Right cardiac atrium (tissue), 5 donors: ENCODE measurements at regions not wholly inside any gene's neighbourhood (a gene's known extent, or its start where the extent isn't known, plus 50 kb on each side); places are given as distances from the start of the nearest gene placed in this dataset.
A peak's percentile ranks its signal among the peaks of the same experiment; 100 is the strongest.

Experiments used
- ATAC-seq, 2 donors: fragments of 200-7000 bp; cut with Tn5 transposase; one replicate each; pipeline versions ENCODE4 v1.8.0 to v1.9.1; 2020; ENCODE audit warnings: moderate library complexity in 2 of 2, mild to moderate bottlenecking in 1 of 2
- DNase-seq, 3 donors: peaks; one replicate each; pipeline ENCODE4 v3.0.0-alpha.2; 2020
- H3K27ac ChIP-seq: one replicate; pipeline ENCODE4 v1.5.1; 2013; ENCODE audit warnings: mild to moderate bottlenecking, low read length, control low read depth, moderate library complexity
- H3K27me3 ChIP-seq: one replicate; pipeline ENCODE4 v1.6.1; 2013; ENCODE audit not compliant: control insufficient read depth, insufficient read depth
- H3K4me1 ChIP-seq: one replicate; pipeline ENCODE4 v1.6.1; 2013; ENCODE audit warnings: low read length; ENCODE audit not compliant: control insufficient read depth, insufficient read depth
- H3K4me3 ChIP-seq: one replicate; pipeline ENCODE4 v1.5.1; 2013; ENCODE audit warnings: low read length, control low read depth
- H3K9me3 ChIP-seq: one replicate; pipeline ENCODE4 v1.6.1; 2013; ENCODE audit warnings: low read length; ENCODE audit not compliant: control insufficient read depth
- WGBS: extraction: QIAGEN DNeasy Blood & Tissue Kit; methylation state at CpG from one replicate; pipeline ENCODE4 v1.1.7; 2013; 5-methylcytosine and 5-hydroxymethylcytosine counted together
- intact Hi-C, 4 donors: fragments of 100-400 bp; cut with DNase I; formaldehyde crosslinking; loops; one replicate each; pipeline versions ENCODE4 v1.11.0 to v1.14.0; 2022 to 2023
- donor health status: healthy with polysubstance abuse.
- donor health status: DM: no; HTN: yes; CAD: no.
- donor health status: DM: no; HTN: no; CAD: no.
- donor health status: DM: no; HTN: yes; CAD: no; lungs with severe emphysema.
- donor health status: DM: yes; HTN: yes; CAD: no.

GRCh38 chr12:45102818-45103217 lies 51.9 kb upstream of the DBX2 start:
- Histone ChIP-seq H3K27me3 (no peaks in the 10 kb centered on the region), H3K4me3 (no peak overlapping the region), H3K9me3 (no peaks in the 10 kb centered on the region), H3K27ac (no peak overlapping the region), H3K4me1 (no peaks in the 10 kb centered on the region)
- 81% methylated on average over 1 of the region's 1 CpG for WGBS
- intact Hi-C loops, result no loop called here
- ATAC-seq, result no peak
- no peak for DNase-seq

DNA sequence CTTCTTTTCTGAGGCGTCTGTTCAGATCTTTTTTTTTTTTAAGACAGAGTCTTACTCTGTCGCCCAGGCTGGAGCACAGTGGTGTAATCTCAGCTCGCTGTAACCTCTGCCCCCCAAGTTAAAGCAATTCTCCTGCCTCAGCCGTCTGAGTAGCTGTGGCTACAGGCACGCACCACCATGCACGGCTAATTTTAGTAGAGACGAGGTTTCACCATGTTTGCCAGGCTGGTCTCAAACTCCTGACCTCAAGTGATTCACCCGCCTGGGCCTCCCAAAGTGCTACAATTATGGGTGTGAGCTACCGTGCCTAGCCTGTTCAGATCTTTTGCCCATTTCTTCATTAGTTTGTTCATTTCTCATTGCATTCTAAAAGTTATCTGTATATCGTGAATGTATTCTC lies 55.1 kb upstream of the DBX2 start:
- ATAC-seq (no peak), DNase-seq (no peak)
- intact Hi-C loops, result no loop called here
- H3K4me1 ChIP-seq, result no peaks in the 10 kb centered on the region
- H3K27me3 ChIP-seq, result no peaks in the 10 kb centered on the region
- no peak overlapping the region for H3K27ac ChIP-seq
- no peaks in the 10 kb centered on the region for H3K9me3 ChIP-seq
- H3K4me3 ChIP-seq, result no peak overlapping the region
- WGBS, result 88% methylated on average over 10 of the region's 10 CpGs

- no peaks in the 10 kb centered on the region for H3K4me1 ChIP-seq
- intact Hi-C loops, result no loop called here
- no peak overlapping the region for H3K27ac ChIP-seq
- no peak overlapping the region for H3K4me3 ChIP-seq
- H3K27me3 ChIP-seq, result no peaks in the 10 kb centered on the region
- 62% methylated on average over 2 of the region's 2 CpGs for WGBS
- DNase-seq (no peak), ATAC-seq (no peak)
- H3K9me3 ChIP-seq, result no peaks in the 10 kb centered on the region
These were observed 61.4 kb upstream of the DBX2 start for GRCh38 chr12:45112306-45112705.

GRCh38 chr12:45121224-45121623 lies 70.3 kb upstream of the DBX2 start:
- H3K4me3 ChIP-seq, result no peak overlapping the region
- intact Hi-C loops, result no loop called here
- DNase-seq (no peak), ATAC-seq (no peak)
- H3K27ac ChIP-seq, result no peak overlapping the region
- no peaks in the 10 kb centered on the region for H3K9me3 ChIP-seq
- no peaks in the 10 kb centered on the region for H3K27me3 ChIP-seq
- 83% methylated on average over 2 of the region's 2 CpGs for WGBS
- H3K4me1 ChIP-seq, result no peaks in the 10 kb centered on the region

GRCh38 chr12:45122768-45123380 lies 72.0 kb upstream of the DBX2 start:
- intact Hi-C loops, result no loop called here
- WGBS, result 58% methylated on average over 6 of the region's 6 CpGs
- DNase-seq, result no peak
- H3K27ac ChIP-seq, result no peak overlapping the region
- no peak overlapping the region for H3K4me3 ChIP-seq
- H3K27me3 ChIP-seq, result no peaks in the 10 kb centered on the region
- no peaks in the 10 kb centered on the region for H3K9me3 ChIP-seq
- no peaks in the 10 kb centered on the region for H3K4me1 ChIP-seq
- ATAC-seq, result no peak

DNA sequence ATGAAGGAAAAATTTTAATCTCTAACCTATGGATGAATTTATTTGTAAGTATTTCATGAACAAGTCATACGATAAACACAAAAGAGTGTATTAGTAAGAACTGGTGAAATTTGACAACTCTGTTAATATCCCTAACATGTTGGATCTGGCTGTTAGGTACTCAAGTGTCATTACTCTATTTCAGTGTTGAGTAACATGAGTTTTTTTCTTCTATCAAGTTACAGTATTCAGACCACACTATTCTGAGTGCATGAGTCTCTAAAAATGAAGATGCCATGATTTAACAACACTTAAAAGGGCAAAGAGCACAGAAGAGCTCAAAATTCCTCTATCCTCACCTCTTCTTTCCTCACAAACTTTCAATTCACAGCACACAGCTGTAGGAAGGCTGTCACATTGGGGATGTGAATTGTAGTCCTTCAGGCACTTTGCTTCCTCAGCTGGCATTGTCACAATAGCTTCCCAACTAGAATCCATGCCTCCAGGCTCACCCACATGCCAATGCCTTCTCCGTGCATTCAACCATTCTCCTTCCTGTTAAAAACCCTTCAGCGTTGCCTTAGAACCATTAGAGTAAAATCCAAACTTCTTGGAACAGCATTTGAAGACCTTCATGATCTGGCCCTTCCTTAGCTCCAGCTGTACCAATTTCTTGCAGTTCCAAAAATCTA lies 73.7 kb upstream of the DBX2 start:
- intact Hi-C loops, result no loop called here
- DNase-seq, result no peak
- Histone ChIP-seq H3K4me1 (no peaks in the 10 kb centered on the region), H3K9me3 (no peaks in the 10 kb centered on the region), H3K27me3 (no peaks in the 10 kb centered on the region), H3K4me3 (no peak overlapping the region), H3K27ac (no peak overlapping the region)
- WGBS, result 73% methylated on average over 3 of the region's 3 CpGs
- ATAC-seq, result no peak

- Histone ChIP-seq H3K4me1 (no peaks in the 10 kb centered on the region), H3K27ac (no peak overlapping the region), H3K9me3 (no peaks in the 10 kb centered on the region), H3K27me3 (no peaks in the 10 kb centered on the region), H3K4me3 (no peak overlapping the region)
- 66% methylated on average over 2 of the region's 2 CpGs for WGBS
- intact Hi-C loops, result no loop called here
- no peak for DNase-seq
- no peak for ATAC-seq
These were observed 75.1 kb upstream of the DBX2 start for GRCh38 chr12:45125997-45126396.

DNA sequence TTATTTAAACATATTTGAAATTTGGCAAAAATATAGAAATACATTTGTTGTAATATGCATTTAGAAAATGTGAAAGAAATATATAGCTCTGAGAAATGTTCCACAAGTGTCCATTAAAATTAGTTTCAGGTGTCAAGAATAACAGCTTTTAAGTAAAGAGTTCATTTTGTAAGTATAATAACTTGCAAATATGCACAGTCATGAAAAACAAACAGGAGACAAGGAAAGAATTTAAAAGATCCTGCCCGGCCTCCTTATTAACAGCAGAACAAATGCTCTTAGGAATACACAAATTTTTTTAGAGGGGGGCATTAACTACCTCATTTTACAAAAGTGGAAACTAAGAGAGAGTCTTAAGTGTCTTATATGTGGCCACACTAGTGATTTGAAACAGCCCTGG lies 77.7 kb upstream of the DBX2 start:
- ATAC-seq (no peak), DNase-seq (no peak)
- H3K27ac ChIP-seq, result no peak overlapping the region
- no peak overlapping the region for H3K4me3 ChIP-seq
- no peaks in the 10 kb centered on the region for H3K4me1 ChIP-seq
- 86% methylated on average over 1 of the region's 1 CpG for WGBS
- no peaks in the 10 kb centered on the region for H3K9me3 ChIP-seq
- no peaks in the 10 kb centered on the region for H3K27me3 ChIP-seq
- intact Hi-C loops, result no loop called here

DNA sequence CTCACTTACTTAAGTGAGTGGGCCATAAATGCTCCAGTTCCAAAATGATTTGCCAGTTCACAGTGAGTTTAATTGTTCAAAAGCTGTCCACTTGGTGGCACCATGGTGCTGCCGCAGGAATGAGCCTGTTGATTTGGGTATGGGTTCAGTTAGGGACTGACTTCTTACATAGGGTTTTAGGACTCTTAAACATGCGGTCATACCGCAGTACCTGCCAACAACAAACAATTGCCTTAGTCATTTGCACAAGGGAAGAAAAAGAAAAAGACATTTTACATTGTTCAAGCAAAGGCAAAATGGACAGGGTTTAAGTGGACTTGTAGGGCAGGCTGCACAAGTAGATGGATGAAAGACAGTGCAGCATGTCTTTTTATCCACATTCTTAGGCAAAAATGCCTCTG lies 80.0 kb upstream of the DBX2 start:
- no peaks in the 10 kb centered on the region for H3K27me3 ChIP-seq
- no peaks in the 10 kb centered on the region for H3K4me1 ChIP-seq
- intact Hi-C loops, result no loop called here
- DNase-seq (peak; percentile 22 to 71 (median 51)), ATAC-seq (peak; percentile 60 to 77)
- WGBS, result 3% methylated on average over 3 of the region's 3 CpGs
- no peak overlapping the region for H3K4me3 ChIP-seq
- no peaks in the 10 kb centered on the region for H3K9me3 ChIP-seq
- H3K27ac ChIP-seq, result no peak overlapping the region

GRCh38 chr12:45131506-45131905 lies 80.6 kb upstream of the DBX2 start:
- H3K9me3 ChIP-seq, result no peaks in the 10 kb centered on the region
- no peak overlapping the region for H3K27ac ChIP-seq
- ATAC-seq, result no peak
- no peaks in the 10 kb centered on the region for H3K4me1 ChIP-seq
- intact Hi-C loops, result no loop called here
- no peaks in the 10 kb centered on the region for H3K27me3 ChIP-seq
- no peak for DNase-seq
- H3K4me3 ChIP-seq, result no peak overlapping the region

- DNase-seq, result no peak
- Histone ChIP-seq H3K9me3 (no peaks in the 10 kb centered on the region), H3K4me3 (no peak overlapping the region), H3K4me1 (no peaks in the 10 kb centered on the region), H3K27ac (no peak overlapping the region), H3K27me3 (no peaks in the 10 kb centered on the region)
- ATAC-seq, result no peak
- intact Hi-C loops, result no loop called here
- 49% methylated on average over 2 of the region's 2 CpGs for WGBS
These were observed 77.3 kb upstream of the ANO6 start for GRCh38 chr12:45138609-45139008.

GRCh38 chr12:45148006-45148405 lies 67.9 kb upstream of the ANO6 start:
- peaks cover 2% of the 10 kb centered on the region for H3K27me3 ChIP-seq
- no peaks in the 10 kb centered on the region for H3K9me3 ChIP-seq
- no peaks in the 10 kb centered on the region for H3K4me1 ChIP-seq
- H3K27ac ChIP-seq, result no peak overlapping the region
- intact Hi-C loops, result no loop called here
- no peak for DNase-seq
- WGBS, result 74% methylated on average over 1 of the region's 1 CpG
- ATAC-seq, result no peak
- H3K4me3 ChIP-seq, result no peak overlapping the region
